NB4 (cell line): ENCODE measurements at regions not wholly inside any gene's neighbourhood (a gene's known extent, or its start where the extent isn't known, plus 50 kb on each side); places are given as distances from the start of the nearest gene placed in this dataset.

Experiments
- CTCF ChIP-seq: IDR thresholded peaks from one replicate; pipeline ENCODE4 v1.5.1; 2012; ENCODE audit warnings: low read depth, low read length
- POLR2A ChIP-seq: IDR thresholded peaks from 2 replicates; pipeline ENCODE4 v1.6.1; 2011; ENCODE audit warnings: mild to moderate bottlenecking; ENCODE audit not compliant: insufficient read length; ENCODE audit errors: extremely low read depth

- TF ChIP-seq CTCF (no peak), POLR2A (no peak)
Measured at GRCh38 chr1:103353391-103353790, 172.1 kb upstream of the RNPC3 start.
